ENCODE measurements at regions not wholly inside any gene's neighbourhood (a gene's known extent, or its start where the extent isn't known, plus 50 kb on each side); places are given as distances from the start of the nearest gene placed in this dataset.

DNA sequence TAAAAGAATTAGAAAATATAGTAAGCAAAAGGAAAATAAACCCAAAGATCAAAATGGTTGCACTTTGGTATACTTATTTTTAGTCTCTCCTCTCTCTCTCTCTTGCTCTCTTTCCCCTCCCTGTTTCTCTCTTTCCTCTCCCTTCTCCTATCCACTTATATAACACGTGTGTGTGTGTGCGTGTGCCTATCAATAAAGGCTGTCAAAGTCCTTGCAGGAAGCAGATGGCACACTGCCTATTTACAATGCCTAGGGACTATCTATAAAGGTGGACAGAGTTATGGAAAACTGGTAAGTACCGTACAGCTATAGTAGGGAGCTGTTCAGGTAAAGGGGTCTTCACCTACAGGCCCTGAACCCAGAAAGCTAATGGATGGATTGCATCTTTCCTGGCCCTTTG is 161.6 kb downstream of the SQOR start:
- no peak for TF ChIP-seq CTCF (IDR thresholded peaks at IDR 0.05)
- TF ChIP-seq ZFX (IDR thresholded peaks at IDR 0.05; ENCODE audit: borderline replicate concordance): no peak
